ENCODE measurements at regions not wholly inside any gene's neighbourhood (a gene's known extent, or its start where the extent isn't known, plus 50 kb on each side); places are given as distances from the start of the nearest gene placed in this dataset.

DNA sequence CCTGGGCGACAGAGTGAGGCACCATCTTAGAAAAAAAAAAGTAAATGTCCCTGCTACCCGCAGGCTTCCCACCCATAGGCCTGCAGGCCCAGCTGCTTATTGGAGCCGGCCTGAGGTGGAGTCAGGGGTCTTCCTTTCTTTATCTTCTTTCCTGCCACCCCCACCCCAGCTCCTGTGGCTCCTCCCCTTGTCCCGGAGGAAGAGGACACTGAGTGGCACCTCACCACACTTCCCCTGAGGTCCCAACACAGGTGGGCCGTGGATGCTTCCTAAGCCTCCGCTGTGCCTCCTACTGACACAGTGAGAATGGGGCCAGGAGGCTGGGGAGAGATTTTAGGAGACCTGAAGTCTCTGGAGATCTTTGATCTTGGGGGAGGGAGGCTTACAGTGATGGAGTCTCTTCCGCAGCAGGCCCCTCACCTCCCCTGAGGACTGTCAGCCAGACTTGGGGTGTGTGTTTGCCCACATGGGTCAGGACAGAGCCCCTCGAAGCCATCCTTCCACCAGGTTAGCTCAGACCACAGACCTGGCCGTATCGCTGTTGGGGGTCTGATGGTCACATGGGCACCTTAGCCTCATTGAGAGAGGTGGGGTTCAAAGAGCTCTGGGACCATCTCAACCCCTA is 135.4 kb upstream of the IER5L start:
- Histone ChIP-seq H3K4me1 (ENCODE audit: insufficient read depth, insufficient read length) (peaks cover 9% of the 10 kb centered on the region), H3K9me3 (ENCODE audit: insufficient read depth, low read length) (no peaks in the 10 kb centered on the region; the same call in 1 of the 2 replicates), H3K36me3 (ENCODE audit: insufficient read depth, insufficient read length, low read length) (no peaks in the 10 kb centered on the region), H3K9ac (ENCODE audit: insufficient read length, low read depth) (no peak overlapping the region), H3K4me3 (ENCODE audit: insufficient read length, low read depth) (no peak overlapping the region), H3K27me3 (ENCODE audit: insufficient read depth, insufficient read length) (no peaks in the 10 kb centered on the region)
- TF ChIP-seq SUZ12 (IDR thresholded peaks at IDR 0.05; ENCODE audit: extremely low read depth, insufficient read depth, insufficient read length) (no peak), ZNF274 (IDR thresholded peaks at IDR 0.05; ENCODE audit: low read depth, low read length) (no peak), YY1 (IDR thresholded peaks at IDR 0.05; ENCODE audit: insufficient read depth, insufficient read length) (no peak)
- DNase-seq (ENCODE audit: low read depth, low spot score): no peak

DNA sequence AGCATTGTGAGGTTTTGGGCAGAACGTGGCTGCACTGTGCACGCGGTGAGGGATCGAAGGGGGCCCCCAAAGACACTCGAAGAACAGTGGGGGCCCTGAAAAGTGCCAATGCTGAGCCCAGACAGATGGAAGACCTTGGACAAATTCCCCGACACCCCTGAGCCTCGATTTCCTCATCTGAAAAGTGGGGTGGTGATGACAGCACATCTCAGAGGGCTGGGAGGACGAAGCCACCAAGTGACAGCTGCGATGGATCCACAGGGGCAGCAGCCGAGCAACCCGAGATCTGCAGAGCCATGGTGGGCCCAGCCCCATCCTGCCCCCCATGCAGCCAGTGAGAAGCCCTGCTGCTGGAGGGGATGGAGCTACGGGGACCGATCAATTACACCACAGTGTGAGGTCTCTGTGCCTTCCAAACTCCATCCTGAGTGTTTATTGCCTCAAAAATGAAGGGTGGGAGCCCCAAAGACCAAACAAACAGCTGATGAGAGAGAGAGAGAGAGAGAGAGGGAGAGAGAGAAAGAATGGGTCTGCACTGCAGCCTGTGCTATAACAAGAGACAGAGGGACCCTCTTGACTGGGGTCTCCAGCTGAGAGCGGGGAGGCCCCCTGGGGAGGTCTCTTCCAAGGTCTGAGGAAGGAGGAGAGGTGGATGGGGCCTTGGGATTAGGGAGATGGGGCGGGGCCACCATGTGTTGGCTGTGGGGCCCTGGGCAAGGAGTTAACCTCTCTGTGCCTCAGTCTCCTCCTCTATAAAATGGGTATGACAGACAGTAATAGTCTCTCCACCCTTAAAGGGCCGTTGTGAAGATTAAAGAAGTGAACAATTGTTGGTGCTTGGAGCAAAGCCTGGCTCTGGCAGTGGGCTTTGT is 134.4 kb upstream of the IER5L start:
- TF ChIP-seq ZNF274 (IDR thresholded peaks at IDR 0.05; ENCODE audit: low read depth, low read length) (no peak), YY1 (IDR thresholded peaks at IDR 0.05; ENCODE audit: insufficient read depth, insufficient read length) (no peak), SUZ12 (IDR thresholded peaks at IDR 0.05; ENCODE audit: extremely low read depth, insufficient read depth, insufficient read length) (no peak)
- Histone ChIP-seq H3K4me3 (ENCODE audit: insufficient read length, low read depth) (no peak overlapping the region), H3K27me3 (ENCODE audit: insufficient read depth, insufficient read length) (no peaks in the 10 kb centered on the region), H3K9me3 (ENCODE audit: insufficient read depth, low read length) (no peaks in the 10 kb centered on the region; the same call in 1 of the 2 replicates), H3K4me1 (ENCODE audit: insufficient read depth, insufficient read length) (peaks cover 6% of the 10 kb centered on the region), H3K9ac (ENCODE audit: insufficient read length, low read depth) (no peak overlapping the region), H3K36me3 (ENCODE audit: insufficient read depth, insufficient read length, low read length) (no peaks in the 10 kb centered on the region)
- DNase-seq (ENCODE audit: low read depth, low spot score): no peak

DNA sequence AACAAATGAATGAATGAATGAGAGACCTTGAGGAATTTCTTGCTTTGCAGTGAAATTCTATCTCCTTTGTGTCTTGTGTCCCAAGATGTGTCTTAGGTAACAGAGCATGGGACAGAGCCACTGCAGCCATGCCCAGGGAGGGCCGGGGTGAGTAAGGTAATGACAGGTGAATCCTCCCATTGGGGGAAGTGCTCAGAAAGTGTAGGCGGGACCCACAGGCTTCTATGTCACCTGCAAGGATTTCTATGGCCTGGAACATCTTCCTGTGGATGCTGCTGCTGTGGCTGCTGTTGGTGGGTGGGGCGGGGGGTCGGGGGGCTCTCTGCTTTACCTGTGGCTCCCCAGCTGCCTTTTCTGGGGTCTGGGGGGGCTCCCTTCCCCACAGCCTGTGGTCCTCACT is 133.6 kb upstream of the IER5L start:
- H3K27me3 ChIP-seq (ENCODE audit: insufficient read depth, insufficient read length): no peaks in the 10 kb centered on the region
- H3K9ac ChIP-seq (ENCODE audit: insufficient read length, low read depth): no peak overlapping the region
- H3K4me3 ChIP-seq (ENCODE audit: insufficient read length, low read depth): no peak overlapping the region
- H3K9me3 ChIP-seq (ENCODE audit: insufficient read depth, low read length): no peaks in the 10 kb centered on the region; the same call in 1 of the 2 replicates
- peaks cover 6% of the 10 kb centered on the region for H3K4me1 ChIP-seq (ENCODE audit: insufficient read depth, insufficient read length)
- H3K36me3 ChIP-seq (ENCODE audit: insufficient read depth, insufficient read length, low read length): no peaks in the 10 kb centered on the region
- TF ChIP-seq YY1 (IDR thresholded peaks at IDR 0.05; ENCODE audit: insufficient read depth, insufficient read length) (no peak), ZNF274 (IDR thresholded peaks at IDR 0.05; ENCODE audit: low read depth, low read length) (no peak), SUZ12 (IDR thresholded peaks at IDR 0.05; ENCODE audit: extremely low read depth, insufficient read depth, insufficient read length) (no peak)
- no peak for DNase-seq (ENCODE audit: low read depth, low spot score)

DNA sequence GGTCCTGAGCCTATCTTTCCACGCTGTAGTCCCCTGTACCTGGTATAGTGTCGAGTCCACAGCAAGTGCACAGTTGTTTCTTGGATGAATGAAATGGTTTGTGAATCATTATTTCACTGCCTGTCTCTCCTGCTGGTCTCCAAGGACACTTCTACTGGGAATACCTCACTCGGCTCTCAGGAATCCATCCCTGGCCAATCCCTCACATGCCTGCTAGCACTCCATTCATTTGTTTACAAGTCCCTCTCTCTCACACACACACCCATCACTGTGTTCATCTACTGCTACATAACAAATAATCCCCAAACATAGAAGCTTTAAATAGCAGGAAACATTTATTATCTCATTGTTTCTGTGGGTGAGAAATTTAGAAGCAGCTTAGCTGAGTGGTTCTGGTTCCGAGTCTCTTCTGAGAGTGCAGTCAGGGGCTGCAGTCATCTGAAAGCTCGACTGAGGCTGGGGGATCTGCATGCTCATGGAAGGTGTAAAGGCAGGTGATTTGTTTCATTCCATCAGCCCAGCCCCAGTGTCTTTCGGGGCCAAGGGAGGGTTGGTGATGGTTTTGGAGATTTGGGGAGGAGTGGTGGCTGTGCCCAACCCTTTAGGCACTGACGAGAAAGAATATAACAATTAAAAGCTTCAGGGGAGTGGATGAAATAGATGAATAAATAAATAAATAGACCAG is 132.7 kb upstream of the IER5L start:
- H3K9me3 ChIP-seq (ENCODE audit: insufficient read depth, low read length): no peaks in the 10 kb centered on the region; the same call in 1 of the 2 replicates
- TF ChIP-seq ZNF274 (IDR thresholded peaks at IDR 0.05; ENCODE audit: low read depth, low read length) (no peak), YY1 (IDR thresholded peaks at IDR 0.05; ENCODE audit: insufficient read depth, insufficient read length) (no peak), SUZ12 (IDR thresholded peaks at IDR 0.05; ENCODE audit: extremely low read depth, insufficient read depth, insufficient read length) (no peak)
- H3K4me3 ChIP-seq (ENCODE audit: insufficient read length, low read depth): no peak overlapping the region
- H3K4me1 ChIP-seq (ENCODE audit: insufficient read depth, insufficient read length): peaks cover 6% of the 10 kb centered on the region
- DNase-seq (ENCODE audit: low read depth, low spot score): no peak
- H3K9ac ChIP-seq (ENCODE audit: insufficient read length, low read depth): no peak overlapping the region
- no peaks in the 10 kb centered on the region for H3K36me3 ChIP-seq (ENCODE audit: insufficient read depth, insufficient read length, low read length)
- H3K27me3 ChIP-seq (ENCODE audit: insufficient read depth, insufficient read length): no peaks in the 10 kb centered on the region

DNA sequence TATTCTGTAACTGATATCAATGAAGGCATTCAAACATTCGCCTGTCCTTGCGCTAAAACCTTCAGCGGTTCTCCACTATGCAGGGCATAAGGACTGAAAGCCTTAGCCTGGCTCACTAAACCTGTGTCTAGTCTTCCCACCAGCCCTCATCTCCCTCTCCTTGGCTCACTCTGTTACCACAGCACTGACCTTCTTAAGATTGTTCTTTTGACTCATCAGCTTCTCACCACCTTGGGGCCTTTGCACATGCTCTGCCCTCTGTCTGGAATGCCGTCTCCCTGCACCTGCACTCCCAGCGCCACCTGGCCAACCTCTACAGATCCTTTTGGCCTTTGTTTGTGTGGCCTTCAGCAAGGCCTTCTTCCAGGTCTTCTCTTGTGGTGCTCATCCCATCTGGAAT is 131.8 kb upstream of the IER5L start:
- no peak overlapping the region for H3K9ac ChIP-seq (ENCODE audit: insufficient read length, low read depth)
- no peaks in the 10 kb centered on the region; the same call in 1 of the 2 replicates for H3K9me3 ChIP-seq (ENCODE audit: insufficient read depth, low read length)
- TF ChIP-seq ZNF274 (IDR thresholded peaks at IDR 0.05; ENCODE audit: low read depth, low read length) (no peak), YY1 (IDR thresholded peaks at IDR 0.05; ENCODE audit: insufficient read depth, insufficient read length) (no peak), SUZ12 (IDR thresholded peaks at IDR 0.05; ENCODE audit: extremely low read depth, insufficient read depth, insufficient read length) (no peak)
- H3K4me3 ChIP-seq (ENCODE audit: insufficient read length, low read depth): no peak overlapping the region
- no peaks in the 10 kb centered on the region for H3K36me3 ChIP-seq (ENCODE audit: insufficient read depth, insufficient read length, low read length)
- H3K4me1 ChIP-seq (ENCODE audit: insufficient read depth, insufficient read length): peaks cover 4% of the 10 kb centered on the region
- no peaks in the 10 kb centered on the region for H3K27me3 ChIP-seq (ENCODE audit: insufficient read depth, insufficient read length)
- DNase-seq (ENCODE audit: low read depth, low spot score): no peak

DNA sequence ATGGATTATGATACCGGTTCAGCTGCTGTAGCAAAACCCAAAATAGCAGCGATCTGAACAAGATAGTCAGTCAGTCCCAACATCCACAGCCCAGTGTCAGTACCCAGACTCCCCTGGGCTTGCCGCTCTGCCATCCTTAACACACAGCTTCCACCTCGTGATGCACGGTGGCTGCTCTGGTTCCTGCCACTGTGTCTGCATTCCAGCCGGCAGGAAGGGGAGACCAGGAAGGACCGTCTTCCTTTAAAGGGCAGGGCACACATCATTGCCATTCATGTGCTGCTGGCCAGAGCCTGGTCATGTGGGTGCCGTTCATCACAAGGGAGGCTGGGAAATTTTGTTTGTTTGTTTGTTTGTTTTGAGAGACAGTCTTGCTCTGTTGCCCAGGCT is 131.0 kb upstream of the IER5L start:
- Histone ChIP-seq H3K4me1 (ENCODE audit: insufficient read depth, insufficient read length) (peaks cover 4% of the 10 kb centered on the region), H3K9me3 (ENCODE audit: insufficient read depth, low read length) (no peaks in the 10 kb centered on the region; the same call in 1 of the 2 replicates), H3K9ac (ENCODE audit: insufficient read length, low read depth) (no peak overlapping the region), H3K4me3 (ENCODE audit: insufficient read length, low read depth) (no peak overlapping the region), H3K27me3 (ENCODE audit: insufficient read depth, insufficient read length) (no peaks in the 10 kb centered on the region), H3K36me3 (ENCODE audit: insufficient read depth, insufficient read length, low read length) (no peaks in the 10 kb centered on the region)
- DNase-seq (ENCODE audit: low read depth, low spot score): no peak
- no peak for TF ChIP-seq YY1 (IDR thresholded peaks at IDR 0.05; ENCODE audit: insufficient read depth, insufficient read length)
- no peak for TF ChIP-seq ZNF274 (IDR thresholded peaks at IDR 0.05; ENCODE audit: low read depth, low read length)
- TF ChIP-seq SUZ12 (IDR thresholded peaks at IDR 0.05; ENCODE audit: extremely low read depth, insufficient read depth, insufficient read length): no peak
